ENCODE measurements at regions not wholly inside any gene's neighbourhood (a gene's known extent, or its start where the extent isn't known, plus 50 kb on each side); places are given as distances from the start of the nearest gene placed in this dataset.

- H3K4me3 ChIP-seq (ENCODE audit: low read depth, low read length): no peak overlapping the region
- TF ChIP-seq CTCF (IDR thresholded peaks at IDR 0.05; ENCODE audit: borderline replicate concordance, insufficient read depth, low read depth, low read length): no peak
Measured at GRCh38 chrX:10329984-10330383, 173.2 kb downstream of the CLCN4 start.

- no peak for TF ChIP-seq CTCF (IDR thresholded peaks at IDR 0.05; ENCODE audit: borderline replicate concordance, insufficient read depth, low read depth, low read length)
- H3K4me3 ChIP-seq (ENCODE audit: low read depth, low read length): no peak overlapping the region
Measured at GRCh38 chrX:10341309-10341708, 184.5 kb downstream of the CLCN4 start.

GRCh38 chrX:10350221-10350620 is 193.4 kb downstream of the CLCN4 start:
- H3K4me3 ChIP-seq (ENCODE audit: low read depth, low read length): no peak overlapping the region
- TF ChIP-seq CTCF (IDR thresholded peaks at IDR 0.05; ENCODE audit: borderline replicate concordance, insufficient read depth, low read depth, low read length): no peak

GRCh38 chrX:10350981-10351380 is 194.2 kb downstream of the CLCN4 start:
- no peak overlapping the region for H3K4me3 ChIP-seq (ENCODE audit: low read depth, low read length)
- TF ChIP-seq CTCF (IDR thresholded peaks at IDR 0.05; ENCODE audit: borderline replicate concordance, insufficient read depth, low read depth, low read length): no peak

GRCh38 chrX:10352536-10352935 is 195.8 kb downstream of the CLCN4 start:
- no peak overlapping the region for H3K4me3 ChIP-seq (ENCODE audit: low read depth, low read length)
- no peak for TF ChIP-seq CTCF (IDR thresholded peaks at IDR 0.05; ENCODE audit: borderline replicate concordance, insufficient read depth, low read depth, low read length)

GRCh38 chrX:10356979-10357378 is 200.2 kb downstream of the CLCN4 start:
- TF ChIP-seq CTCF (IDR thresholded peaks at IDR 0.05; ENCODE audit: borderline replicate concordance, insufficient read depth, low read depth, low read length): no peak
- no peak overlapping the region for H3K4me3 ChIP-seq (ENCODE audit: low read depth, low read length)

- H3K4me3 ChIP-seq (ENCODE audit: low read depth, low read length): no peak overlapping the region
- no peak for TF ChIP-seq CTCF (IDR thresholded peaks at IDR 0.05; ENCODE audit: borderline replicate concordance, insufficient read depth, low read depth, low read length)
Measured at GRCh38 chrX:10358958-10359357, 202.2 kb downstream of the CLCN4 start.
